Mesendoderm (in vitro differentiated cells): ENCODE measurements at regions not wholly inside any gene's neighbourhood (a gene's known extent, or its start where the extent isn't known, plus 50 kb on each side); places are given as distances from the start of the nearest gene placed in this dataset.

Experiments
- DNase-seq: peaks from one replicate; pipeline ENCODE4 v3.0.0; 2013
- H2AK5ac ChIP-seq: 2 replicates; pipeline ENCODE4 v1.6.1; 2013; ENCODE audit warnings: low read length, inconsistent platforms
- H2BK120ac ChIP-seq: 2 replicates; pipeline ENCODE4 v1.6.1; 2013; ENCODE audit warnings: low read depth, mild to moderate bottlenecking, low read length, moderate library complexity, mixed read lengths
- H2BK15ac ChIP-seq: replicated peaks from 2 replicates; pipeline ENCODE4 v1.6.1; 2013; ENCODE audit warnings: low read depth, mild to moderate bottlenecking, moderate library complexity
- H2BK5ac ChIP-seq: 2 replicates; pipeline ENCODE4 v1.6.1; 2013; ENCODE audit warnings: low read length, inconsistent platforms
- H3K18ac ChIP-seq: 2 replicates; pipeline ENCODE4 v1.6.1; 2013; ENCODE audit warnings: mild to moderate bottlenecking, low read length, mixed read lengths
- H3K23ac ChIP-seq: one replicate; pipeline ENCODE4 v1.6.1; 2013; ENCODE audit warnings: low read length
- H3K27ac ChIP-seq: 2 replicates; pipeline ENCODE4 v1.5.1; 2013; ENCODE audit warnings: low read depth, mild to moderate bottlenecking, inconsistent platforms, low read length, moderate library complexity
- H3K27me3 ChIP-seq: 2 replicates; pipeline ENCODE4 v1.6.1; 2013; ENCODE audit warnings: low read length, control low read depth, mild to moderate bottlenecking, inconsistent platforms; ENCODE audit not compliant: insufficient read depth, poor library complexity
- H3K36me3 ChIP-seq: 2 replicates; pipeline ENCODE4 v1.6.1; 2013; ENCODE audit warnings: low read length, inconsistent platforms; ENCODE audit not compliant: control insufficient read depth, insufficient read depth
- H3K4ac ChIP-seq: one replicate; pipeline ENCODE4 v1.6.1; 2013; ENCODE audit warnings: low read depth, mild to moderate bottlenecking, low read length, moderate library complexity
- H3K4me1 ChIP-seq: 2 replicates; pipeline ENCODE4 v1.6.1; 2013; ENCODE audit warnings: low read depth, low read length, inconsistent platforms; ENCODE audit not compliant: control insufficient read depth
- H3K4me2 ChIP-seq: 2 replicates; pipeline ENCODE4 v1.6.1; 2013; ENCODE audit warnings: low read length
- H3K4me3 ChIP-seq: 2 replicates; pipeline ENCODE4 v1.5.1; 2013; ENCODE audit warnings: mild to moderate bottlenecking, low read length
- H3K56ac ChIP-seq: one replicate; pipeline ENCODE4 v1.6.1; 2013; ENCODE audit warnings: low read length
- H3K79me1 ChIP-seq: 2 replicates; pipeline ENCODE4 v1.6.1; 2013; ENCODE audit warnings: low read length, inconsistent platforms
- H3K79me2 ChIP-seq: 2 replicates; pipeline ENCODE4 v1.6.1; 2013; ENCODE audit warnings: mild to moderate bottlenecking, low read length; ENCODE audit not compliant: control insufficient read depth, insufficient read depth
- H3K9ac ChIP-seq: 2 replicates; pipeline ENCODE4 v1.6.1; 2013; ENCODE audit warnings: low read length, inconsistent platforms
- H4K5ac ChIP-seq: one replicate; pipeline ENCODE4 v1.6.1; 2013; ENCODE audit warnings: low read length
- H4K8ac ChIP-seq: one replicate; pipeline ENCODE4 v1.6.1; 2013; ENCODE audit warnings: low read depth, mild to moderate bottlenecking, control low read depth, low read length, moderate library complexity
- WGBS: extraction: QIAGEN DNeasy Blood & Tissue Kit; methylation state at CpG from one replicate; pipeline ENCODE4 v1.1.7; 2013; ENCODE audit warnings: low lambda C conversion rate, missing lambda C conversion rate; ENCODE audit not compliant: insufficient coverage; ENCODE audit errors: extremely low coverage; 5-methylcytosine and 5-hydroxymethylcytosine counted together

- H4K5ac ChIP-seq = no peak overlapping the region
- no CpG with 5 or more reads among the region's 5 CpGs for WGBS
Measured at GRCh38 chr14:71169861-71170260, 262.6 kb downstream of the PCNX1 start.

GRCh38 chr14:71175491-71175890, 268.2 kb downstream of the PCNX1 start:
- Histone ChIP-seq H2BK5ac (no peak overlapping the region), H3K79me1 (no peaks in the 10 kb centered on the region), H3K23ac (no peak overlapping the region), H3K4me3 (no peak overlapping the region), H3K9ac (no peak overlapping the region), H2BK120ac (no peak overlapping the region), H3K56ac (no peak overlapping the region), H2AK5ac (no peak overlapping the region), H4K5ac (no peak overlapping the region), H3K4ac (no peak overlapping the region), H3K36me3 (no peaks in the 10 kb centered on the region), H3K4me1 (no peaks in the 10 kb centered on the region), H3K4me2 (no peak overlapping the region), H3K27ac (no peak overlapping the region), H2BK15ac (no peak overlapping the region), H3K18ac (no peak overlapping the region), H4K8ac (no peak overlapping the region), H3K27me3 (no peaks in the 10 kb centered on the region), H3K79me2 (no peaks in the 10 kb centered on the region)
- WGBS = no CpG with 5 or more reads among the region's 3 CpGs
- no peak for DNase-seq

More at GRCh38 chr14:71169861-71170260, 262.6 kb downstream of the PCNX1 start:
- Histone ChIP-seq H3K4ac (no peak overlapping the region), H2BK120ac (no peak overlapping the region), H3K56ac (no peak overlapping the region), H2BK15ac (no peak overlapping the region), H3K79me1 (no peaks in the 10 kb centered on the region), H3K36me3 (no peaks in the 10 kb centered on the region), H2AK5ac (no peak overlapping the region), H3K4me3 (no peak overlapping the region), H3K4me2 (no peak overlapping the region), H3K79me2 (no peaks in the 10 kb centered on the region), H2BK5ac (no peak overlapping the region), H3K27ac (no peak overlapping the region), H4K8ac (no peak overlapping the region), H3K23ac (no peak overlapping the region), H3K4me1 (no peaks in the 10 kb centered on the region), H3K9ac (no peak overlapping the region), H3K27me3 (no peaks in the 10 kb centered on the region), H3K18ac (no peak overlapping the region)
- DNase-seq = no peak

- Histone ChIP-seq H3K36me3 (no peaks in the 10 kb centered on the region), H4K8ac (no peak overlapping the region), H3K4me1 (no peaks in the 10 kb centered on the region), H3K27ac (no peak overlapping the region), H3K56ac (no peak overlapping the region), H4K5ac (no peak overlapping the region), H3K23ac (no peak overlapping the region), H2AK5ac (no peak overlapping the region), H3K4me2 (no peak overlapping the region), H3K18ac (no peak overlapping the region), H2BK15ac (no peak overlapping the region), H2BK5ac (no peak overlapping the region), H3K4me3 (no peak overlapping the region), H3K79me2 (no peaks in the 10 kb centered on the region), H3K79me1 (no peaks in the 10 kb centered on the region), H3K27me3 (no peaks in the 10 kb centered on the region), H2BK120ac (no peak overlapping the region), H3K4ac (no peak overlapping the region), H3K9ac (no peak overlapping the region)
- WGBS = no CpG with 5 or more reads among the region's 5 CpGs
- no peak for DNase-seq
Measured at GRCh38 chr14:71179066-71179465, 271.8 kb downstream of the PCNX1 start.

- no peak overlapping the region for H3K18ac ChIP-seq
- no peak overlapping the region for H2AK5ac ChIP-seq
- no peak overlapping the region for H2BK5ac ChIP-seq
- no peak overlapping the region for H4K8ac ChIP-seq
- no peak overlapping the region for H3K27ac ChIP-seq
- H3K4me3 ChIP-seq = no peak overlapping the region
- H4K5ac ChIP-seq = no peak overlapping the region
- H3K79me2 ChIP-seq = no peaks in the 10 kb centered on the region
- no peak overlapping the region for H3K23ac ChIP-seq
- no peak overlapping the region for H3K9ac ChIP-seq
- no CpG with 5 or more reads among the region's 5 CpGs for WGBS
- no peaks in the 10 kb centered on the region for H3K27me3 ChIP-seq
- H3K4me1 ChIP-seq = no peaks in the 10 kb centered on the region
- H2BK120ac ChIP-seq = no peak overlapping the region
- H3K56ac ChIP-seq = no peak overlapping the region
- DNase-seq = no peak
- no peaks in the 10 kb centered on the region for H3K36me3 ChIP-seq
- no peak overlapping the region for H2BK15ac ChIP-seq
- H3K79me1 ChIP-seq = no peaks in the 10 kb centered on the region
- H3K4ac ChIP-seq = no peak overlapping the region
- H3K4me2 ChIP-seq = no peak overlapping the region
Measured at GRCh38 chr14:71180397-71180796, 273.1 kb downstream of the PCNX1 start.

GRCh38 chr14:71181215-71182003, 274.1 kb downstream of the PCNX1 start:
- no CpG with 5 or more reads among the region's 23 CpGs for WGBS
- Histone ChIP-seq H3K4me3 (no peak overlapping the region), H4K5ac (no peak overlapping the region), H3K56ac (no peak overlapping the region), H3K4me2 (no peak overlapping the region), H4K8ac (no peak overlapping the region), H2BK120ac (no peak overlapping the region), H3K79me1 (no peaks in the 10 kb centered on the region), H3K23ac (no peak overlapping the region), H3K4me1 (no peaks in the 10 kb centered on the region), H2AK5ac (no peak overlapping the region), H3K18ac (no peak overlapping the region), H3K79me2 (no peaks in the 10 kb centered on the region), H3K36me3 (no peaks in the 10 kb centered on the region), H2BK5ac (no peak overlapping the region), H3K4ac (no peak overlapping the region), H3K9ac (no peak overlapping the region), H2BK15ac (no peak overlapping the region), H3K27me3 (no peaks in the 10 kb centered on the region), H3K27ac (no peak overlapping the region)
- DNase-seq = no peak
